HG03520 (cell line): ENCODE measurements at regions not wholly inside any gene's neighbourhood (a gene's known extent, or its start where the extent isn't known, plus 50 kb on each side); places are given as distances from the start of the nearest gene placed in this dataset.

Experiments
- ATAC-seq: cut with Tn5 transposase; IDR thresholded peaks from one replicate; pipeline ENCODE4 v1.9.1; 2021; ENCODE audit warnings: mild to moderate bottlenecking, moderate library complexity; ENCODE audit not compliant: unreplicated experiment

DNA sequence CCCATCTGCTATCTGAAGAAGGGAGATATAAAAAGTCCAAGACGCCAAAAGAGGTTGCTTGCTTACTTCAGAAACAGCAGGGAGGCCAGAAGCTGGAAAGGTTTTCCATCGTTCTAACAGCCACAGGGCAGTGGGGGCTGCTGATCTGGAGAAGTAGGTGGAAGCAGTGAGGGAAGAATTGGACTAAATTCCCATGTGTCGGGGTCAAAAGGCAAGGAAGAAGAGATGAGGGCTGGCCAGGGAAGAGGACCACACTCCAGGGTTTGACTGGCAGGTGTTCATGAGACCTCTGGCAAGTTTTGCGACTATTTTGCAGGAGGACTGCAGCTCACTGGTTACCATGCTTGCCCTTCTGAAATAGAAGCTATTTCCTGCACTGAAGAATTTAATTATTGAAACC, 91.0 kb downstream of the SCG2 start:
- ATAC-seq: no peak

DNA sequence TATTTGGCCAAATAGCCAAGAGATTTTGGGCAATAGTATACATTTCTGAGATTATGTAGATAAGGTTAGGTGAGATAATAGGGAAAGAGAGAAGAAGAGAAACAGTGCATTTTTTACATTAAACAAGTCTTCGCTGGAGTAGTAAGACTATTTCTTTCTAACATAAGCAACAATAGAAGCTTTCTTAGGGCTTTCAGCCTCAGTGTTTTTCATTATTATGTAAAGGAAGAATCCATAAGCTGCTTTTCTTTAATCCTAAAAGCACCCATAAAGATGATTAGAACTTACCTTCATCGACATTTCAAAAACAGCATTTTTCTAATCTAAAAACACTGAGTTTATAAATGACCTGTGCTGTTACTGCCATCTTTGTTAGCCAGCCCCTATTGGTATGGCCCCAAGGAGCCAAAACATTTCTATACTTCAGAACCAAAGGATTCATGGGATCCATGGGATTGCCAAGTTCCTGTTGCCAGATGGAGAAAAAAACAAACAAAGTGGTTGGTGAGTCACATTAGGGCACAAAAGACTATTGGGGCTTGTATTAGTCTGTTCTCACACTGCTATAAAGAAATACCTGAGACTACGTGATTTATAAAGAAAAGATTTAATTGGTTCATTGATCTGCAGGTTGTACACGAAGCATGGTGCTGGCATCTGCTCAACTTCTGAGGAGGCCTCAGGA, 88.2 kb downstream of the SCG2 start:
- no peak for ATAC-seq

DNA sequence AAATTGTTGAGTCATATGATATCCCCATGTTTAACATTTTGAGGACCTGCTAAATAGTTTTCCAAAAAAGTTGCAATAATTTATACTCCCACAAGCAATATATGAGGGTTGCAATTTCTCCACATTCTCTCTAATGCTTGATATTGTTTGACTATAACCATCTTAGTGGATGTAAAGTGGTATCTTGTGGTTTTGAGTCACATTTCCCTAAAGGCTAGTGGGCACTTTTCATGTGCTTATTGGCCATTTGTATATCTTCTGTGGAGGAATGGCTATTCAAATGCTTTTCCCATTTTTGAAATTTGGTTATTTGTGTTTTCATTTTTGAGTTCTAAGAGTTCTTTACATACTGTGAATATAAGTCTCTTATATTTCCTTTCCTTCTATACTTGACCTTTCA, 82.7 kb downstream of the SCG2 start:
- ATAC-seq: no peak

DNA sequence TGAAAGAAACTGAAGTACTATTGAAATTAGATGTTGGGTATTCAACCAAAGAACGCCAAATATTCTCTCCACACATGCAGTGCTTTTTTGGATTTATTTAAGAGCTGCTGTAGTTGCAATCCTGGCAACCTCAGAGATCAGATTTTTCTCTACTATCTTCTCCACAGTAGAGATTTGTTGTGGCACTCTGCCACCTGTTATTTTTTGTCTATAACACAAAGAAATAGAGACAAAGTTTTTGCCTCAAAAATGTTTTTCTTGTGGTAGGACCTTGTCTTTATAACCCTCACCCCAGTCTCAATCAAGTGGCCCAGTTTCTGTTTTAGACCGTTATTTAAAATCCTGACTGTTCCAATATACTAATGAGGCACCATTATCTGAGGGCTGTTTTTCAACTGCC, 79.4 kb downstream of the SCG2 start:
- ATAC-seq: no peak

DNA sequence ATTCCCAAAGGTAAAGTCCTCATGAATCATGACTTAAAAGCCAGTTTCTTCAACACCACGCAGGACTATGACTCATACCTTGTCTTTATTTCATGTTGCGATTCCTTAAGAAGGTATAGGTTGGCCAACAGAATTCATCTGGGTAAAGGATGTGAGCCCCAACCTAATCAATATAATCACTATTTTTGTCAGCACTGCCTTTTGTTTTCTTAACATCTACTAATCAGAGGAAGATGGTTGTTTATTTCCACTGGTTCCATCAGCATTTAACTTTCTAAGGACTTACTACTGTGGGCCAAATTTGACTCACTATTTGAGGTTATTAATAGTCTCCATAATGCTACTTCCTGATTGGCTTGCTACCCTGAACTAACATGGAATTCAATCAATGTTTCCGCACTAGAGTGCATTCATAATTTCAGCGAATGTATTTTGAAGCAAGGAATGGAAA, 78.6 kb downstream of the SCG2 start:
- no peak for ATAC-seq

DNA sequence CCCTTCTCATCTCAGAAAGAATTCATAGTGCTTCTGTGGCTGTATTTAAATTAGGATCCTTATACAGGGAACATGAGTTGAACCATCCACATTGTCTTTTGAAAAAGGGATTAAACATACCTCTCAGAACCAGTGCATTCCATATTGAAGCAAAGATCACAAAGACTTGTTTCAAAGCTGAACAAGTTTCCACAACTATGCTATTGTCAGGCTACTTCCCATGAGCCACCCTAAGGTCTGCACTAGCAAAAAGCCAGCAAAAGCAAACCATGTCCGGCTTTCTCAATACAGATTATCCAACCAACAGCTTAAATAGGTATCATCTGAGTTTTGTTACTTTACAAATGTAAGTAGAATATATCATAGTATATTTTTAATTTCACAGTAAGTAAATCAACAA, 78.1 kb downstream of the SCG2 start:
- no peak for ATAC-seq

DNA sequence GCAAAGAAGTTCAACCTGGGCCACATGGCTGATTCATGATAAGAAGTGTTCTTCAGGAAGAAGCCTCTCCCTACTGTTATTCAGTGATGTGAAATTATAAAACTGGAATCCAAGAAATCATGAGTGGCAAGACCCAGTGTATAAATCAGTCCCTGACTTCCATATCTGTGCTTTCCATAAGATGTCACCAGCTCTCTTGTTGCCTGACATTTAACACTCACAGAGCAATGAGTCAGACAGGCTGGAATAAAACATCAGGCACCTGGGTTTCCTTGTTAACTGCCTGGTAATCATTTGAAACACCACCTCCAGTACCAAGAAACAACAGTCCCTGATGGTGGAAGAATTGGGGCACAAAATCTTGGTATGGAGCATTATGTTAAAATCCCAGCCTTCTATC, 76.1 kb downstream of the SCG2 start:
- no peak for ATAC-seq

DNA sequence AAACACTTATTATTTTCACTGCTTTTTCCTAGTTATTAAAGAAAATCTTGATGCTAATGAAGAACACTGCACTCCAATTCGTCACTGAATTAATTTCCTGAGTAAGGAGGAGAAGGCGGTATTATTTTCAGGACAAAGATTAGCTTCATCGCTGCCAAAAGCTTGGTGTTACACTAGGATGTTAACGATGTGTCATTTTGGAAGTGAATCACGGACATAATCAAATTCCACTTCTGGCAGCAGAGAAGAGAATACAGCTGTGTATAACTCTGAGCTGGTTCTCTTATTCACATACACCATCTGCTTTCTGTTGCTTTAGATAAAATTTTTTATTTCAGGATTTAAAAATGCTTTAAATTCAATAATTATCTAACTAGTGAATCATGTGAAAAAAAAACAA, 74.1 kb downstream of the SCG2 start:
- no peak for ATAC-seq

DNA sequence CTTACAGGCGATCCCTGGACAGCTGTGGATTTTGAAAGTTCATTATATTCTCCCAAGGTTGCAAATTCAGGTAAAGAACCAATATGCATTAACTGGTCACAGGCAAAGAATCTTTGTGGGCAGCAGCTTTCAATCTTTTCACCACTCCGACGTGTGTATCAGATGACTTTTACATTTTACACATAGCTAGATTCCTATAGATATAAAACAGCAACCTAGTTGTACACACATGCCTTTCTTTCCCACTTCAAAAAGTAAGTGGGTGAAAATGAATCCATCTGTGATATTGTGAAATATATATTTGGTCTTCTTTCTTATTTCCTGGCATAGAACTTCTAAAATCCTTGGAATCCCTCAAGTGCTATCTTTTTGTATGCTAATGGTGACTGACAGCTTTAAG, 72.5 kb downstream of the SCG2 start:
- ATAC-seq: no peak

DNA sequence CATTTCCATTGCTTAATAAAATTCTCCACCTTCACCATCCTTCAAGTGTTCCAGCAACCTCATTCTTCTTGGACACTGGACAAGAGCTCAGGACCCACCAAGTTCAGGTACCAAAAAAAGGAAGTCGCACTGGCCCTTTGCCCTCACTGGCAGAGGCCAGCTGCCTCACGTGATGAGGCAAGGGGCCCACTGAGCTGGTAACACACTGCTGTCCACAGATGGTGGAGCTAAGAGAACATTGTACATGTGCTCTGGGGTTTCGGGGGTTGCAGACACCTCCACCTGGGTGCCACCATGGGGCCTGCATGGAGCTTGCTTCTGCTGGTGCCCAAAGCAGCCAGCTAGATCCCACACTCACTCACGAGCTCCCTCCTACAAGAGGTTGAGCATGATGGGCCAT, 71.3 kb downstream of the SCG2 start:
- no peak for ATAC-seq

DNA sequence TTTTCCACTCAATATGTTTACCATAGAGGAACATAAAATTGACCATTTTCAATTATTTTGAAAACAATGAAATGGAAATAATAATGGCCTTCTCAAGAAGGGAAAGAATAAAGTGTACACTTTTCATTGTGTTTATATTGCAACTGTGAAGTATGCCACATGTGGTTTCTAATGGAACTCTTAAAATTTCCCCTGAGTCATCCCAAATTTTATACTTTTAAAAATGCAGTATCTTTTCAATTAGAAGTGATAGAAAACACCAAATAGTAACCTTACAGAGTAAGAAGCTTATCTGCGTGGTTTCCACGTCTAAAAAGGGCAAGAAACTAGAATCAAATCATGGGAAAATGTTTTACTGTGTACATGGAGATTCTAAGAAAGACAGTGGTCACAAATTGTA, 70.0 kb downstream of the SCG2 start:
- ATAC-seq: no peak

DNA sequence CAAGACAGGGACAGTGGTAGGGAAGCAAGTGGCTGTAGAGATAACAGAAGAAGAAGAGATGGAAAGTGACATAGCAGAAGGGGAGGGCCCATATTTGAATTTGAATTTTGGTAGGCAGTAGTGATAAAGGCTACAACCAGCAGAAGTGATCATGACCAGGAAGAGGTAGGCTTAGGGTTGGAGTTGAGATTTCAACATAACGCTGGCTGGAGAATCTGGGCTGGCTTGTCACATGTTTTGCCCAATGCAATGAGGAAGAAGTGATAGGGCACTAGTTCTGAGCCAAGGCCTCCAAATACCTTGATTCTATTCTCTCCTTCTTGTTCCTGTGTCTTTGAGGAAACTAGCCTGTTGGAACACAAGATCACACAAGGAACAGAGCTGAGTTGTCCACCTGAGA, 69.4 kb downstream of the SCG2 start:
- no peak for ATAC-seq

DNA sequence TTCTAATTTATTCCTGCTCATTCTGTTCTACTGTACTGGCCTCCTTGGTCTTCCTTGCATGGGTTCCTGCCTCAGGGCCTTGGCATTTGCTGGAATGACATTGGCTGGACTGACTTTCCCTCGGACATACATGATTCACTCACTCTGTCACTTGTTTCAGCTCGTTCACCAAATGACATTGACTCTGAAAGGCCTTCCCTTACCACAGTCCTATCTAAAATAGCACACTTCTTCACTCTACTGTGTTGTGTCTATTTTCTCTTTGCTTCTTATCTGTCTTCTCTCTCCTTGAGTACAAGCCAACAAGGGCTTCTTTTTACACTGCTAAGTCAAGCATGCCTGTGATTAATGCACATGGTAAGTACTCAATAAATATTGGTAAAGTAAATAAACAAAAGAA, 65.6 kb downstream of the SCG2 start:
- ATAC-seq: no peak

DNA sequence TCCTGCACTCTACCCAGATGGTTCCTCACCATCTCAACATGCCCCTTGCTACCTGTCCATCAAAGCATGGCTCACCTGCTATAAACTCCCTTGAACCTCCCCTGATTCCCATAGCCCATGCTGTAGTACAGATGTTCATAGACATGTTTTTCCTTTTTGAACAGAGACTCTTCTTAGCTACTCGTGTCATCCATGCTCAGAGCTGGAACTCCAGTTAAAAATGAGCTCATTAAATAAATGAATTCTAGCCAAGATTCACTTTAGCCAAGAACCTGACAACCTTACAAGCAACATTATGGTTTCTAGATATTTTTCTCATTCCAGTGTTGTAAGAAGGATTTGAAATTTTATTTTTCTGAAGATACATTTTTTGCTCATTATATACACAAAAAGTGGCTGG, 65.0 kb downstream of the SCG2 start:
- ATAC-seq: no peak

DNA sequence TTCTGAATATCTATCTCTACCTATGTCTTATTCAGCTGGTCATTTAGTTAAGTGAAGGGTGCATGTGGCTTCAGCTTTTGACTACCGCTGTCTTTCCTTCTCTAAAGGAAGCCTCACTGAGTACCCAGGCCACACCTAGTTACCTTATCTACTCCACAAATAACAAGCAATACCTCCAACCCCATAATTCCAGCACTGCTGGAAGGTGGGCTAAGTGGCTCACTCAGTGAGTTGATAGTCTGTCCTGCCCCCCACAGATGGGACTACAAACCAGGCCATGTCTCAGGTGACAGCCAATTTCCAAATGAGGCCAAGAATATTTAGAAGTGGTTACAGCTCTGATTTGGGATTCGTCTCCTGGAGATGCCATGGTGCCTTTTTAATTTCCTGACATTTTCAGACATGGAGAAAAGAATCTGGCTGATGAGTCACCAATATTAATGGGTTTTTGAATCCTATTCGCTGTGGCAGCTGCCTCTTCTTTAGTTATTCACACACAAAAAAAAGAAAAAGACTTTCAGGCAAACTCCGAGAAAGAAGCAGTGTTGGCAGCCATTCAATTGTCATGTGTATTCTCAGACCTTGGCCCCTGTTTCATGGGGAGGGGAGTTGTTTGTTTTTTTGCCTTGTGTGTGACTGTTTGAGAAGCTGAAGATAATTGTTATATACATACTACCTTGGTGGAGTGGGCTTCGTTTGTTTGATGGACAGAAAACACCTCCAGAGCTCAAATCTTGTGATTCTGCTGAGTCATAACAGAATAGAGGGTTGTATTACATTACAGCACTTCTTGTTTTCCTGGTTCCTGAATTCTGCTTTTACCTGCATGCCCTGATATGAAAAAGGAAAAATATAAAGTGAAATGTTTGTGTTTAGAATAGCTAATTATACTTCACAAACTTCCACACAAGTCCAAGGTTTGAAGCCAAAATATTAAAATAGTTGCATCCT, 64.2 kb downstream of the SCG2 start:
- ATAC-seq: no peak

DNA sequence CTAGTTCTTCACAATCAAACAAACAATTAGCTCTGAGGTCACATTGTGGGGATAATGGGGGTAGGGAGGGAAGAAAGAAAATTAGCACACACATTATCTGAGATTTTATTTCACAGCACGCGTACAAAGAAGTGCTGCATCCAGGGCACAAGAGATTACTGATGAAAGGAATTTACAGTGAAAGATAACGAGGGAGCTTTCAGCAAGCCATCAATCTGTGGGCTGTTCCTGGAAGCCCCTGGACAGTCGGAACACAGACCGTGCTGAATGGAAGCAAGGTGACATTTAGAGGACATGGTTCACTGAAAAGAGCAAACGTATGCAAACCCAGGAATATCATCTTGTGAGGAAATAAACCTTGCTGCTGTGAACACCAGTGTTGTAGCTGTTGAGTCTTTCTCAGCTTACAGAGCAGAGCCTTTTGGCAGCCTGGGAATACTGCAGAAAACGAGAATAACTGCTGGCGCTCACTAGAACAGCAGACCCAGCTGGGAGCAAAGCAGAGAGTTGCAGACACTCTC, 63.2 kb downstream of the SCG2 start:
- ATAC-seq: no peak

DNA sequence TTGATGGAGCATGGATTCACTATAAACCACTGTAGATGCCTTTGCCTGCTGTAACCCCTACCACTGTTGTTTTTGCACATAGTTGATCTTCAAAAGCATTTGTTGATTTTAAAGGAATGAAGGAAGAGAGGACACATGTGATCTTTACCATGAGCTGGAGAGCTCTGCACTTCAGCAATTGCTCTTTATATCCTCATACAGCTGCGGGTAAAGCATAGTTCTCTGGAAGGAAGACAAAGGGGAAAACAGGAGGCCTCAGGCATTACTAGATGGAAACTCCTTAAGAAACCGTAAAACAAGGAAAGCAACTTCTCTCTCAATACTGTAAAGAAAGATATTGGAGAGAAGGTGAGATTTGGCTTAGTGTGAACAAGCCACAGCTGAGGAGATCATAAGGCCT, 60.6 kb downstream of the SCG2 start:
- no peak for ATAC-seq

DNA sequence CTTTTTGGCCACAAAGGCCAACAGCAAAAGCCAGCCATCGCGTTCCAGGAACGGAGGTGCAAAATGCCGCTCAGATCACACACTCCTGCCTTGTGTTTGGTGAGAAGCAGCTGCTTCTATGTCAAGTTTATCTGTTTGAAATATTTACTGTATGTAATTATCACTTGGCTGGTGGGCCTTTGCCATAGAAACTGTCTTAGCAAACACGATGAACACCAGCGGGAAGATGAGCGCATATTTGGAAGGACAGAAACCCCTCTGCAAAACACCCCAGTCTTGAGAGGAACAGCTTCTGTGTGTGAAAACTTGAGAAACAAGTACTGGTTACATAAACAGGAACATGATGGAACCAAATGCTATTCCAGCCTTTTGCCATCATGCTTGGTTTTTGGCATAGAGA, 59.7 kb downstream of the SCG2 start:
- ATAC-seq: no peak

DNA sequence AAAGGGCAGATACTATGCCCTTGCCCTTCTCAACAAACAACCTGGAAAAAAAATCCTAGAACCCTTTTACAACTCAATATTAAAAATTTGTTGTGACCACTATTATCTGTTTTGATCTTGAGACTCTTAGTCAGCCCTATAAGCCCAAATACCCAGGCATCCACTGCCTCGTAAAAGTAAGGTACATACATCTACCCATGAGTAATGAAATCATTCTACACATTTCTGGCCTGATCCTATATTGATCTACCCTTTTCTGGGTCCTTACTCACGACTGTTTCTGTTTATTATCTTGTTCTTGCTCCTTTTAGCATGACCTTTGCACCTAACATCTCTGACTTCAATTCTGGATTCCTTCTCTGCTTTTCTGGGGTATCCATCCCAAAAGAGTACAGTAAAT, 56.8 kb downstream of the SCG2 start:
- ATAC-seq: no peak

DNA sequence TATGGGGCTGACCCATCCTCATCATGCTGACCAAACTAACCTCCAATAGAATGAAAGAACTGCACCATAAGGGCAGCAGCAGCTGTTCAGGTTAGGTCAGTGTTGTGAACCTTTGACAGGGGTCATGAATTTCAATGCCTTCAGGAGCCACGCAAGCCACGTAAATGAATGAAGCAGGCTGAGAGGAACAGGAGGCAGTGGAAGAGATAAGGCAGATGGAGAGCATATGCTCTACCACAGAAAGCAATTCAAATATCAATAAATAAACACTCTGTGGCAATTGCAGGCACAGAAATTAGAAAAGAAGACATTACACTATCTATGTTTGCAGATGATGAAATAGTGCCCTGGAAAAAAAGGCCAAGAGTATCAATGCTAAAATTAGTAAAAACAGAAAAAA, 56.3 kb downstream of the SCG2 start:
- ATAC-seq: no peak
